IMR-90 (cell line): ENCODE measurements at regions not wholly inside any gene's neighbourhood (a gene's known extent, or its start where the extent isn't known, plus 50 kb on each side); places are given as distances from the start of the nearest gene placed in this dataset.
A peak's percentile ranks its signal among the peaks of the same experiment; 100 is the strongest.

Source experiments
- ATAC-seq: fragments of 200-7000 bp; cut with Tn5 transposase; 2 replicates; pipeline ENCODE4 v1.9.1; 2020; ENCODE audit warnings: low read depth, mild to moderate bottlenecking, moderate library complexity
- BruUV-seq: library from RNA; stranded (reverse); fragments of 400-500 nt; replicated peaks from 2 replicates; lab custom pipeline; 2021; lab: Mats Ljungman, UMichigan
- CTCF ChIA-PET: fragments of 300-600 bp; formaldehyde crosslinking; extraction: SDS; loops from one replicate; lab custom pipeline; 2021; ENCODE audit warnings: antibody characterized with exemption; lab: Yijun Ruan, JAX
- POLR2A ChIA-PET: fragments of 300-600 bp; sonication (Branson Sonifier 250); formaldehyde crosslinking; loops from one replicate; lab custom pipeline; 2022; ENCODE audit warnings: antibody characterized with exemption; ENCODE audit not compliant: unreplicated experiment; lab: Charles Lee
- DNase-seq: peaks from one replicate; pipeline ENCODE4 v3.0.0; 2013
- H2AFZ ChIP-seq: replicated peaks from 2 replicates; pipeline ENCODE3; 2013; ENCODE audit warnings: low read length, mild to moderate bottlenecking; ENCODE audit not compliant: poor library complexity
- H2AK5ac ChIP-seq: 2 replicates; pipeline ENCODE4 v1.6.1; 2013; ENCODE audit warnings: low read depth, low read length, inconsistent platforms
- H2AK9ac ChIP-seq: replicated peaks from 2 replicates; pipeline ENCODE3; 2013; ENCODE audit warnings: mild to moderate bottlenecking, low read depth, low read length, moderate library complexity; ENCODE audit not compliant: poor library complexity
- H2BK120ac ChIP-seq: 2 replicates; pipeline ENCODE4 v1.6.1; 2013; ENCODE audit warnings: low read depth, low read length, inconsistent platforms
- H2BK15ac ChIP-seq: 3 replicates; pipeline ENCODE4 v1.6.1; 2013; ENCODE audit warnings: low read depth, low read length, inconsistent platforms
- H2BK20ac ChIP-seq: 2 replicates; pipeline ENCODE4 v1.6.1; 2013; ENCODE audit warnings: low read depth, mild to moderate bottlenecking, inconsistent platforms, low read length, moderate library complexity
- H2BK5ac ChIP-seq: 2 replicates; pipeline ENCODE4 v1.6.1; 2013; ENCODE audit warnings: mild to moderate bottlenecking, low read depth, low read length, inconsistent platforms; ENCODE audit not compliant: poor library complexity, severe bottlenecking
- H3K14ac ChIP-seq: replicated peaks from 2 replicates; pipeline ENCODE4 v1.6.1; 2013; ENCODE audit warnings: low read depth, low read length, inconsistent platforms
- H3K18ac ChIP-seq: 2 replicates; pipeline ENCODE4 v1.6.1; 2013; ENCODE audit warnings: low read depth, low read length, control low read depth
- H3K23ac ChIP-seq: 2 replicates; pipeline ENCODE4 v1.6.1; 2013; ENCODE audit warnings: low read depth, low read length, inconsistent platforms
- H3K27ac ChIP-seq: 2 replicates; pipeline ENCODE4 v1.5.1; 2013; ENCODE audit warnings: mild to moderate bottlenecking, control low read depth, low read length; ENCODE audit not compliant: insufficient read depth
- H3K27me3 ChIP-seq: 2 replicates; pipeline ENCODE4 v1.6.1; 2013; ENCODE audit warnings: low read length; ENCODE audit not compliant: control insufficient read depth, insufficient read depth
- H3K36me3 ChIP-seq: 2 replicates; pipeline ENCODE4 v1.6.1; 2013; ENCODE audit warnings: low read length, mixed read lengths; ENCODE audit not compliant: control insufficient read depth, insufficient read depth
- H3K4ac ChIP-seq: 2 replicates; pipeline ENCODE4 v1.6.1; 2013; ENCODE audit warnings: low read depth, low read length, inconsistent platforms
- H3K4me1 ChIP-seq: 2 replicates; pipeline ENCODE4 v1.6.1; 2013; ENCODE audit warnings: low read length, mixed read lengths; ENCODE audit not compliant: control insufficient read depth, insufficient read depth
- H3K4me2 ChIP-seq: 2 replicates; pipeline ENCODE4 v1.6.1; 2013; ENCODE audit warnings: low read depth, mild to moderate bottlenecking, control low read depth, low read length, moderate library complexity
- H3K4me3 ChIP-seq: 2 replicates; pipeline ENCODE4 v1.5.1; 2013; ENCODE audit warnings: low read depth, mild to moderate bottlenecking, control low read depth, low read length, moderate library complexity; ENCODE audit not compliant: insufficient read depth
- H3K56ac ChIP-seq: 2 replicates; pipeline ENCODE4 v1.6.1; 2013; ENCODE audit warnings: low read length, inconsistent platforms; ENCODE audit not compliant: insufficient read depth; ENCODE audit errors: extremely low read depth
- H3K79me1 ChIP-seq, 2 experiments: 2 replicates each; pipeline ENCODE4 v1.6.1; 2013; ENCODE audit warnings: low read length in 2 of 2, inconsistent platforms in 1 of 2, low read depth in 1 of 2
- H3K9ac ChIP-seq: 2 replicates; pipeline ENCODE4 v1.6.1; 2013; ENCODE audit warnings: low read depth, low read length, control low read depth
- H3K9me1 ChIP-seq: 2 replicates; pipeline ENCODE4 v1.6.1; 2013; ENCODE audit warnings: low read length, inconsistent platforms; ENCODE audit not compliant: insufficient read depth
- H3K9me3 ChIP-seq: 2 replicates; pipeline ENCODE4 v1.6.1; 2013; ENCODE audit warnings: low read length; ENCODE audit not compliant: control insufficient read depth, insufficient read depth
- H4K20me1 ChIP-seq: 2 replicates; pipeline ENCODE4 v1.6.1; 2013; ENCODE audit warnings: low read length, inconsistent platforms; ENCODE audit not compliant: insufficient read depth
- H4K5ac ChIP-seq: 2 replicates; pipeline ENCODE4 v1.6.1; 2013; ENCODE audit warnings: mild to moderate bottlenecking, low read depth, low read length, control low read depth
- H4K8ac ChIP-seq, 2 experiments: 2 replicates each; pipeline ENCODE4 v1.6.1; 2013; ENCODE audit warnings: low read depth in 2 of 2, low read length in 2 of 2, control low read depth in 1 of 2, inconsistent platforms in 1 of 2
- H4K91ac ChIP-seq: 2 replicates; pipeline ENCODE4 v1.6.1; 2013; ENCODE audit warnings: low read depth, low read length, inconsistent platforms; ENCODE audit not compliant: insufficient read depth
- BHLHE40 ChIP-seq: fragments of 150-350 bp; IDR thresholded peaks from 2 replicates; pipeline ENCODE4 v1.6.1; 2016; ENCODE audit warnings: mild to moderate bottlenecking, low read depth, low read length
- CEBPB ChIP-seq: IDR thresholded peaks from 2 replicates; pipeline ENCODE4 v1.6.1; 2012; ENCODE audit warnings: low read depth, low read length, improper control_type of control experiment
- CHD1 ChIP-seq: IDR thresholded peaks from 2 replicates; pipeline ENCODE4 v1.6.1; 2012; ENCODE audit warnings: low read depth, low read length, improper control_type of control experiment
- CTCF ChIP-seq: conservative IDR thresholded peaks from 2 replicates; pipeline ENCODE4 v1.5.1; 2012; ENCODE audit warnings: mild to moderate bottlenecking, low read depth, low read length, improper control_type of control experiment
- ELK1 ChIP-seq: fragments of 150-350 bp; IDR thresholded peaks from 2 replicates; pipeline ENCODE4 v1.6.1; 2016; ENCODE audit warnings: low read depth, mild to moderate bottlenecking, low read length, moderate library complexity, borderline replicate concordance
- FOS ChIP-seq: fragments of 150-350 bp; IDR thresholded peaks from 2 replicates; pipeline ENCODE4 v1.6.1; 2016; ENCODE audit warnings: low read depth, low read length
- MAFK ChIP-seq: IDR thresholded peaks from 2 replicates; pipeline ENCODE4 v1.6.1; 2012; ENCODE audit warnings: low read depth, low read length, improper control_type of control experiment
- MAZ ChIP-seq: IDR thresholded peaks from 2 replicates; pipeline ENCODE4 v1.6.1; 2012; ENCODE audit warnings: low read depth, mild to moderate bottlenecking, low read length, improper control_type of control experiment, moderate library complexity, borderline replicate concordance
- MXI1 ChIP-seq: IDR thresholded peaks from 2 replicates; pipeline ENCODE4 v1.6.1; 2012; ENCODE audit warnings: low read depth, mild to moderate bottlenecking, low read length, moderate library complexity, borderline replicate concordance
- NFE2L2 ChIP-seq: fragments of 150-350 bp; IDR thresholded peaks from 2 replicates; pipeline ENCODE4 v1.6.1; 2016; ENCODE audit warnings: low read depth, mild to moderate bottlenecking, low read length
- POLR2A ChIP-seq: IDR thresholded peaks from 2 replicates; pipeline ENCODE4 v1.6.1; 2012; ENCODE audit warnings: mild to moderate bottlenecking, low read depth, low read length
- RAD21 ChIP-seq: IDR thresholded peaks from 2 replicates; pipeline ENCODE4 v1.6.1; 2012; ENCODE audit warnings: low read length, improper control_type of control experiment
- RCOR1 ChIP-seq: IDR thresholded peaks from 2 replicates; pipeline ENCODE4 v1.6.1; 2012; ENCODE audit warnings: mild to moderate bottlenecking, low read length, improper control_type of control experiment; ENCODE audit not compliant: insufficient replicate concordance
- RFX5 ChIP-seq: IDR thresholded peaks from 2 replicates; pipeline ENCODE4 v1.8.0; 2012; ENCODE audit warnings: low read depth, mild to moderate bottlenecking, low read length, moderate library complexity
- SMC3 ChIP-seq: fragments of 150-350 bp; IDR thresholded peaks from 2 replicates; pipeline ENCODE4 v1.6.1; 2016; ENCODE audit warnings: low read depth, mild to moderate bottlenecking, antibody characterized with exemption, low read length, moderate library complexity
- WGBS, 2 experiments: methylation state at CpG; one replicate each; pipeline versions ENCODE4 v1.1.5 to v1.1.7; 2013; ENCODE audit warnings: missing lambda C conversion rate in 2 of 2; ENCODE audit not compliant: insufficient read length in 1 of 2; ENCODE audit errors: extremely low coverage in 2 of 2; 5-methylcytosine and 5-hydroxymethylcytosine counted together
- dilution Hi-C: fragments of 300-500 bp; cut with HindIII; formaldehyde crosslinking; loops from one replicate; pipeline ENCODE4 v1.14.3; 2018; ENCODE audit warnings: low sequenced_read_pairs; ENCODE audit not compliant: unreplicated experiment
- in situ Hi-C: fragments of 300-500 bp; cut with MboI; formaldehyde crosslinking; loops from 3 replicates; pipeline ENCODE4 v1.14.3; 2019; ENCODE audit warnings: low sequenced_read_pairs, inconsistent platforms, mixed read lengths
- intact Hi-C: fragments of 100-400 bp; cut with micrococcal nuclease; formaldehyde crosslinking; loops from 2 replicates; pipeline ENCODE4 v1.10.0; 2022
- TF ChIP-seq, protein P1 (sequence below): fragments of 150-350 bp; IDR thresholded peaks from 2 replicates; pipeline ENCODE4 v1.6.1; 2017; ENCODE audit warnings: mild to moderate bottlenecking, antibody characterized with exemption, low read length, low read depth

- H3K79me1 ChIP-seq: no peaks in the 10 kb centered on the region
- H4K91ac ChIP-seq: no peak overlapping the region; the same call in 1 of the 2 replicates
- BruUV-seq: no TSS peak
- H4K20me1 ChIP-seq: no peaks in the 10 kb centered on the region
- no peak overlapping the region for H3K4me2 ChIP-seq
- H3K4ac ChIP-seq: peak overlapping the region; percentile 53; the same call in 1 of the 2 replicates
- TF ChIP-seq NFE2L2: no peak
- TF ChIP-seq SMC3: no peak
- TF ChIP-seq FOS: no peak
- no peak for TF ChIP-seq CEBPB
- no peak for TF ChIP-seq MAFK
- TF ChIP-seq CHD1: no peak
- TF ChIP-seq RFX5: no peak
- no peak for TF ChIP-seq BHLHE40
- no peak for TF ChIP-seq CTCF
- no peak for TF ChIP-seq POLR2A
- no peak for TF ChIP-seq MXI1
- no peak for TF ChIP-seq MAZ
- TF ChIP-seq RCOR1: no peak
- no peak for TF ChIP-seq ELK1
- TF ChIP-seq, protein P1, sequence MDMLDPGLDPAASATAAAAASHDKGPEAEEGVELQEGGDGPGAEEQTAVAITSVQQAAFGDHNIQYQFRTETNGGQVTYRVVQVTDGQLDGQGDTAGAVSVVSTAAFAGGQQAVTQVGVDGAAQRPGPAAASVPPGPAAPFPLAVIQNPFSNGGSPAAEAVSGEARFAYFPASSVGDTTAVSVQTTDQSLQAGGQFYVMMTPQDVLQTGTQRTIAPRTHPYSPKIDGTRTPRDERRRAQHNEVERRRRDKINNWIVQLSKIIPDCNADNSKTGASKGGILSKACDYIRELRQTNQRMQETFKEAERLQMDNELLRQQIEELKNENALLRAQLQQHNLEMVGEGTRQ: no peak
- no peak for TF ChIP-seq RAD21
- no peak overlapping the region for H2AK5ac ChIP-seq
- peak overlapping the region; percentile 28; the same call in 1 of the 2 replicates for H3K23ac ChIP-seq
- peak overlapping the region; percentile 66 for H4K5ac ChIP-seq
- CTCF ChIA-PET: no interaction called here
- peaks cover 5% of the 10 kb centered on the region; the same call in 1 of the 2 replicates for H3K9me3 ChIP-seq
- H3K36me3 ChIP-seq: no peaks in the 10 kb centered on the region
- H3K27me3 ChIP-seq: no peaks in the 10 kb centered on the region
- no peak overlapping the region for H2AK9ac ChIP-seq
- in situ Hi-C loops: no loop called here
- DNase-seq: peak; percentile 8
- H4K8ac ChIP-seq: peak overlapping the region; percentile 22 to 62; a peak in 3 of 4 replicates
- H2BK120ac ChIP-seq: peak overlapping the region; percentile 62; the same call in 1 of the 2 replicates
- no peak overlapping the region for H2BK5ac ChIP-seq
- peak overlapping the region; percentile 64 for H3K14ac ChIP-seq
- peak overlapping the region; percentile 42 for H3K18ac ChIP-seq
- ATAC-seq: no peak
- H2BK20ac ChIP-seq: peak overlapping the region; percentile 17; the same call in 1 of the 2 replicates
- H3K9ac ChIP-seq: no peak overlapping the region; the same call in 1 of the 2 replicates
- no peak overlapping the region for H3K56ac ChIP-seq
- dilution Hi-C loops: no loop called here
- H3K4me3 ChIP-seq: no peak overlapping the region
- peaks cover 8% of the 10 kb centered on the region for H3K4me1 ChIP-seq
- peak overlapping the region; percentile 68 for H2AFZ ChIP-seq
- peak overlapping the region; percentile 48; the same call in 1 of the 2 replicates for H3K27ac ChIP-seq
- no peaks in the 10 kb centered on the region for H3K9me1 ChIP-seq
- WGBS, 2 experiments: no CpG with 5 or more reads among the region's 2 CpGs
- intact Hi-C loops: no loop called here
- POLR2A ChIA-PET: no interaction called here
- peak overlapping the region; percentile 26; the same call in 2 of the 3 replicates for H2BK15ac ChIP-seq
Measured at GRCh38 chr5:163916376-163916775, 411.0 kb downstream of the MAT2B start.
